HG03280 (cell line): ENCODE measurements at regions not wholly inside any gene's neighbourhood (a gene's known extent, or its start where the extent isn't known, plus 50 kb on each side); places are given as distances from the start of the nearest gene placed in this dataset.

ENCODE experiments used
- ATAC-seq: cut with Tn5 transposase; IDR thresholded peaks from one replicate; pipeline ENCODE4 v1.9.1; 2021; ENCODE audit warnings: mild to moderate bottlenecking, moderate library complexity; ENCODE audit not compliant: unreplicated experiment

- ATAC-seq = no peak
Observed at GRCh38 chr1:73953586-73953985, 244.4 kb downstream of the LRRIQ3 start.

DNA sequence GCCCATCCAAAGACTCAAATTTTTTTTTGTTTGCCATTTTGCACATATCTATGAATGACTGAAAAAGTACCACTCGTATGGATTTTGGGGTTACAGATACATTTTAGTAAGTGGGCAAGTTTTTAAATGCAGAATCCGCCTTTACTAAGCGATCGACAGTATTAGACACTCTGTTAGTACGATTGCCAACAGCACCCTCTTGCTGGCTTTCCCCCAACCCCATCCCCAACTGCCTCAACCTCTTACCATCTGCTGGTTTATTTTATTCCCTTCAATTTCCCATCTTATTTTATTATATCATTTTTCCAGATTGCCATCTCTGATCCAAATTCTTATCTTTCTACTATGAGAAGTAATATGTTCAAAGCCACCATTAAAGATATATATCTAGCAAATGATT is 244.8 kb downstream of the LRRIQ3 start:
- ATAC-seq = no peak

DNA sequence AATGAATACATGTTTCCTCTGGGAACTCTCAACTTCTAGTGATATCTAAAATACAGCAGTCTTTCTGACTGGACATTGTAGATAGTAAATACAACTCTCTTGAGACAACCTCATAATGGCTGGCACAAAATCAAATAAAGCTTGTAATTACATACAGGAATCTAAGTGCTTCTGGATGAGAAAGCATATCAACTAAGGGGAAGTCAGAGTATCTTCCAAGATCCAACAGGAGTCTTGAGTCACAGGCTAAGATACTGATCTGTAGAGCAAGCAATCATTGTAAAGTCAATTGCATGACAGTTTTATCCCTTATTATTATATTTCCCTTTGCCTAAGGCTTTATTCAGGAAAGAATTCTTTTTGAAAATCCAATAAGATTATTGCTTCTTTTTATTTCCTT is 249.9 kb downstream of the LRRIQ3 start:
- no peak for ATAC-seq

GRCh38 chr1:73947009-73947408 is 251.0 kb downstream of the LRRIQ3 start:
- no peak for ATAC-seq

GRCh38 chr1:73943270-73943669 is 254.7 kb downstream of the LRRIQ3 start:
- ATAC-seq = no peak

DNA sequence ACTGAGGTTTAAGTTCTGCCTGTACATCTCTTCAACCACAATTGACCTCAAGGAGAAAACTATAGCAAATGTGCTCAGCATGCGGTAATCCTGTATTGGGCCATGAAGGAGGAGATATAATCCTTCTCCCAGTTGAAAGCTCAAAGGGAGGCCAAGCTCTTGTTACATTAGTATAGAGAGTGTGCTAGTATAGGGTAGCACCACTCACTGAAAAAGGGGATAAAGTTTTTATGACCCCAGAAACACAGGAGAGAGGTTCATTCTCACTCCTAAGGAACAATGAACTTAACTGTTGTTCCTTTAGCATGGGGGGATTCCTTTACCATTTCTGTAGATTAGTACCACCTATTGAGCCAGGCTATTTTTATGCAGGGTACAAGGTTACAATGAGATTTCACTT is 267.7 kb downstream of the LRRIQ3 start:
- ATAC-seq = no peak

- ATAC-seq = no peak
Observed at GRCh38 chr1:73914951-73915350, 283.0 kb downstream of the LRRIQ3 start.

GRCh38 chr1:73913025-73913424 is 285.0 kb downstream of the LRRIQ3 start:
- ATAC-seq = no peak

DNA sequence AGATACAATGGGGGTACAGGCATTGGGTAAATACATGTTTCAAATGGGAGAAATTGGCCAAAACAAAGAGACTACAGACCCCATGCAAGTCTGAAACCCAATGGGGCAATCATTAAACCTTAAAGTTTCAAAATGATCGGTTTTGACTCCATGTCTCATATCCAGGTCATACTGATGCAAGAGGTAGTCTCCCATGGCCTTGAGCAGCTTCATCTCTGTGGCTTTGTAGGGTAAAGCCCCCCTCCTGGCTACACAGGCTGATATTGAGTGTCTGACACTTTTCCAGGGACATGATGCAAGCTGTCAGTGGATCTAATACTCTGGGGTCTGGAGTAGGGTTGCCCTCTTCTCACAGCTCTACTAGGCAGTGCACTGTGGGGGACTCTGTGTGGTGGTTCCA is 286.1 kb downstream of the LRRIQ3 start:
- ATAC-seq = no peak

- no peak for ATAC-seq
Observed at GRCh38 chr1:73910466-73910865, 287.5 kb downstream of the LRRIQ3 start.

GRCh38 chr1:73910062-73910461 is 287.9 kb downstream of the LRRIQ3 start:
- ATAC-seq = no peak

GRCh38 chr1:73909043-73909562 is 288.9 kb downstream of the LRRIQ3 start:
- no peak for ATAC-seq

DNA sequence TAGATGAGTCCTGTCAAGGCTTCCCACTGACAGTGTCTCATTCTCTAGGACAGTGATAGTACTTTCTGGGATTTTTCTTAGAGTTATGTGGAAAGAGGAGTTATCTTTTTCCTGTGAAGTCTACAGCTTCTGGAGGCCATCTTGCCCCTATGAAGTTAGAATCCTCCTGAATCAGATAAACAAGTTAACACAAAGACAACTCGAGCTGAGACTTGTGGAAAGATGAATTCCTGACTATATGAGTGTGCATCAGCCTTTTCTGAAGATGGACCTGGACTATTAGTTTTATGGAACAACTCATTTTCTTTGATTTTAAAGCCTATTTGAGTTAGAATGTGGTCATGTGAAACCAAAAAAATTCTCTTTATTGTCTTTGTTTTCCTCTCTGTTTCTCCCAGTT is 290.9 kb downstream of the LRRIQ3 start:
- ATAC-seq = no peak

DNA sequence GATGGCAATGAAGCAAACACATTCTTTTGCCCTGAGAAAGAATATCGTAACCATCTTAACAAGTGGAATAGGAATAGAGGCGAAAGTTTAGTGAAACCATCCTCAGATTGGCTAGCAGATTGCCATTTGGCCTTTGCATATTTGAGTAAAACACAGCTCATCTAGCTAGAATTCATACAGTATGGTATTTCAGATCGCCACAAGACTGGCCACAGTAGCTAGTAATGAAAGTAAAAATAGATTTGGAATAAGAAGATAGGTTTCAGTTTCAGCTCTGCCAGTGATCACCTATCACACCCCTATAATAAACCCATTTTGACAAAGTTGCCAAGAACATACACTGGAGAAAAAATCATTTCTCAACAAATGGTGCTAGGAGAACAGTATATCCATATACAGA is 294.9 kb downstream of the LRRIQ3 start:
- ATAC-seq = no peak

DNA sequence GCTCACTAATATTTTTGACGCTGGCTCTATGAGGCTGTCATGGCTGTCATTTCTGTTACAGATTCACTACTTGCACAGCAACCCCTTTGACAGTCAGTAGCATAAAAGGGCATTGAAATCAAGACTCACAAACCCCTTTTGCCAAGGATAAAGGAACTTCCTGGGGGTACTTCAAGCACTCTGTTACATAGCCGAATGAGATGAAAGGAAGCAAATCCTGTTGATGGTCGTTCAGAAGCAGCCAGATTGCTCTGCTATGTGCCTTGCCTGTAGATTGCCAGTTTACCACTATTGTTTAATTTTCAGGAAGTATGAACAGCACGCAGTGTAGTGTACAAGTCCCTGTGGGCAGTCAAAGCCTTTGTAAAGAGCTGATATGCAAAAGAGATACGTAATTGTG is 296.2 kb downstream of the LRRIQ3 start:
- ATAC-seq = no peak

DNA sequence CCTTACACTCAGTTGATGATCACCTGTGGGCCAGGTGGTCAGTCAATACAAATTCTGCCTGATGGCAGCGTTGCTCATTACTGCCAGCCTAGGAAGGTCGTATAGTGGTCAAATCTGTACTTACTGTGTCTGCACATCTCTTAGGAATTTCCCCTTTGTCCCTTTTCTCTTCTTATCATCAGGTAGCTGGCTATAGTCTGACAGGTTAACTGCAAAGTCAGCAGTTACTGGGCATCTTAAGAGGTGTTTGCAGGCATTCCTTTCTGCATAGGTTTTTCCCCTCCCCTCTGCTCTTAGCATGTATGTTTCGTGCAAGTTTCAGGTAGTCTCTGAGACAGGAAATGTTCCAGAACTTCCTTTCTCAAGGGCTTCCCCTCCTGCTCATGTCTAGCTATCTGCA is 298.7 kb downstream of the LRRIQ3 start:
- ATAC-seq = no peak

DNA sequence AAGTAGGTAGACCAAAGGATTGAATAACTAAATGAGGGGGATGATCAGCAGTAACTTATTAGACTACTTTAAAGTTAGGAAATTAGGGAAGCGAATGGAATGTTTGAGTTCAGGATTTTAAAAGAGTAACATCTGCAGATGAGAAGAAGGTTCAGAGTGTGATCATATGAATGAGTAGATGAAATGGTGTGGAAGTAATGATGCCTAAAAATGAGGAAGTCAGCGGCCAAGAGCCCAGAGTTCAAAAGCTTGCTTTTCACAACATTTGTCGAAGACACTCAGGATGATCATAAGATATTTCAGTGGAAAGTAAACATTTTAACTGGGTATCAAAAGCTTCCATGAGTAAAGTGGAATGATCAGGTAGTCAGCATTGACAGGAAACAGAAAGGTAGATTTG is 299.4 kb downstream of the LRRIQ3 start:
- no peak for ATAC-seq

DNA sequence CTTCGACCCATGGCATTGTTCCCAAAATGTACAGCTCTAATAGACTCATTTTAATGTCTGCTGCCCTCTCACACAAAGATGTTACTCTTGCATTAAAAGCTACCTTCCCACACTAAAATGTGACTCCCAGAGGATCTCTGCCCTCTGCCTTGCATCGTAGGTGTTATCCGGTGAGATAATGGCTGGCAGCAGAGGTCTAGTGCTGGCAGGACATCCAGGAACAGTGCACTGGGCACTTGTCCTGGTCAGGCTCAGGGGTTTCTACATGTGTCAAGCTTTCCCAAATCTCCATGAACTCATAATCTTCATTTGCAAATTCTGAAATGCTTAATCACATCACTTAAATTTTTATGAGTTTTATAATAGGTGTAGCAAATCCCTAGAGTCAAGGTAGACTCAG is 310.6 kb downstream of the LRRIQ3 start:
- ATAC-seq = no peak

GRCh38 chr1:73886716-73887115 is 311.3 kb downstream of the LRRIQ3 start:
- no peak for ATAC-seq

DNA sequence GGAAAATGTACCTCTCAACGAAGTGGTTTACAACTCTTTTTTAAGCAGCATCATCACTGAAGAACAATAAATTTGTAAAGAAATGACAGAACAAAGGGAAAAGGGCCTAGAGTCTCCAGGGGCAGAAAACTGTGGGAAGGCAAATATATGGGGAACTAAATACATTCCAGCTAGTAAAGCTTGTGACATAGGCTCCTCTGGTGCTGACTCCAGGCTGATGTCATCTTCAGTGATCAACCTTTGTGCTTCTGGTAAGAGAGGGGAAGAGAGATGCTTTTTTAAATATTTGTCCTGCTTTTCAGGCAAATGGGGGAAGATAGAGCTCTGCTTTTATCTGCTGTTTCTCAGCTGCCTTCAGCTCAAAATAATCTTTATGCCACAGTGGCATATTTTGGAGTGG is 323.2 kb downstream of the LRRIQ3 start:
- no peak for ATAC-seq

DNA sequence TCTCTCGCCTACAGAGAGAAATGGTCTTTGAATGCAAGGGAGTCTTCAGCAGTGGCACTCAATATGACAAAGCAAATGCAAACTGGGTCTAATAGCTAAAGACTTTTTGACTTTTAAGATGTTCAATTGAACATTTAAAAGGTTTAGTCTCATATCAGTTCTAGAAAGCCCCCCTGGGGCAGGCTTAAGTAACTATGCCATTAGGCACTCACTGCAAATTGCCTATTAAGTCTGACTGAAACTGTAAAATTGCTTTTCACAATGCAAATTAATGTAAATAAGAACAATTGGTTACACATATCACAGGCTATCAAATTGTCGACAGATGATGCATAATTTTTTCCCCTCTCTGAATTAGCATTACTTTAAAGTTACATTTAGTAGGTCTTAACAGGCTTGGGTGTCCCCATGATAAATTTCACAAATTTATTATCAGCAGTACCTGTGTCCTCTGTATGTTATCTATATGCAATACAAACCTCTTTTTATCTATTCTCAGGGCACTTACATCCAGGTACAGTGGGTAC is 329.1 kb downstream of the LRRIQ3 start:
- ATAC-seq = no peak

DNA sequence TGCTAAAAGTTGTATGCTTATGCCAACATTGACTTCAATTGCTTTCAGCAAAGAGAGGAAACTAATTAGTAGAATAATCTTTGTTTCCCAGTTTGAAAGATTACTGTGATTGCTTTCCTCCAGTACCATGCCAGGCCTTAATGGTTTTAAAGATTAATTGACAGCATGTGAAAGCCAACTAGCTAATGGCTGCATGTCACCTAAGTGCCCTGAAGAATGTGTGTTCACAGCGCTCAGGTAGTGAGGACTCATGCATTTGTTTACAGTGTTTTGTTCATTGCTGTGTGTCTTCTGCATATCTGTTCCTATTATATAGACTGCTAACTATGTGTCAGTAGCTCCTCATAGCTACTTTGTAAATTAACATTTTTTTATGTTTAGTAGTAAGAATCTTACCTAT is 335.6 kb downstream of the LRRIQ3 start:
- no peak for ATAC-seq

DNA sequence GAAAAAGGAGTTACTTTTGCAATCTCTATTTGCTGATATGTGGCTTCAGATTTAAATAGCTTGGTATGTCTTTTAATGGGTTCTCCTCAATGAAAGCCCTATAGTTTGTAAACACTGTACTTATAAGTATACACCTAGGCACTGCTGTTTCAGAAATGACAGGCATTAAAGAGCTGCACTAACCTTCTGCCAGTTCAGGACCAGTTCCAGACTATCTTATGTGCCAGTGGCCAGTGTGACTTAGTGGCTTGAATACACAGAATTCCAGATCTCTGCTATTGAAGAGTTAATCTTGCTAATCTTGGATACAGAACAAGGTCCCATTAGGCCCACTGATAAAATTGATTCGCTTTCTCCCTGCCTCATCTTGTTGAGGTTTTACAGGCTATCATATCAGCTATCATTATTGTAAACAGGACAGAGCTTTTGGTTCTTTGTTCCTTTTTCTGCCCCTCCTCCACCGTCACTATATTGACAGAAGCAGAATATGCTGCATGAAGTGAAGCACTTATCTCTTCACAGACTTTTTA is 337.5 kb downstream of the LRRIQ3 start:
- no peak for ATAC-seq
